GM21576 (cell line): ENCODE measurements at regions not wholly inside any gene's neighbourhood (a gene's known extent, or its start where the extent isn't known, plus 50 kb on each side); places are given as distances from the start of the nearest gene placed in this dataset.

Experiments
- ATAC-seq: cut with Tn5 transposase; IDR thresholded peaks from one replicate; pipeline ENCODE4 v1.9.1; 2021; ENCODE audit warnings: mild to moderate bottlenecking, moderate library complexity; ENCODE audit not compliant: unreplicated experiment

DNA sequence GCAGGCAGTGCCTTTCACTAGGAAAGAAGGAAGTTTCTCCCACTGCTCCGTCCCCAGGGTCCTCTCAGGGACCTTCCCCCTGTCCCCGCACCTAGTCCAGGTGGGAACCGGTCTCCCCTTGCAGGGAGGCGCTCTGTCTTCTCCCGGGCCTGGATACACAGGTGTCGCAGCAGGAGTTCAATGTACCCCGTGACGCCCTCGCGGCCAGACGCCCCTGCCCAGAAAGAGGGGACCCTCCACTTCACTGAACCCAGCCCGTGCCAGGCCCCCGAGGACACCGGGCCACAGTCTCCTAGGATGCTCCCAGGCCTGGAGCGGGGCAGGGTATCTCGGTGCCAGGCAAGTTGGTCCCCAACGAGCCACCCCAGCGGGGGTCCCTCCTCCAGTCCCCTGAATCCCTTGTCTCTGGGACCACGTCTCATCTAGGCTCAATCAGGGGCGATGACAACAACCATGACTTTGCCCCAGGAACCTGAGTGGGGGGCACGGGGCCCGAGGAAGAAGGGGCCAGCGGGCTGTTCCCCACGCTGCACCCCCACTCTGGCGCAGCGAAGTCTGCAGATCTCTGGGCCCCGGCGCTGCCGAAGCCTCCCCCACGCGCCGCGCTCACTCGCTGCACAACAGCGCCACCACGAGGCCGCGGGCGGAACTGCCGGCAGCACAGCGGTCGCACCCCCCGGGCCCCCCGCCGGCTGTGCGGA, 103.0 kb downstream of the EDN3 start:
- no peak for ATAC-seq

DNA sequence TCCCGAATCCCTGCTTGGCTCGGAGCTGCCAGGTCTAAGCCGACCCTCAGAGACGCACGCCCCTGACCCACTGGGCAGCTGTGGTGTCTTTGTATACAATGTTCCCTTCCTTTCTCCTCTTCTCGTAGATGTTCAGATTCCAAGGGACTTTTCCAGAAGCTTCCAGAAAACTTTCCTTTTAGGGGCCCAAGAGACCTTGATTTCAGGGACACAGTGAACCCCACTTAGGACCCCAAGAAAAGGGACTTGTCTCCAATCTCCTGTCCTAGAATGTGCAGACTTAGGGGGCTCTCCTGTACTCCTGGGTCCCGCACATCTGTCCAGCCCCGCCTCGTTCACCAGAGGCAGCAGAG, 103.5 kb downstream of the EDN3 start:
- no peak for ATAC-seq

DNA sequence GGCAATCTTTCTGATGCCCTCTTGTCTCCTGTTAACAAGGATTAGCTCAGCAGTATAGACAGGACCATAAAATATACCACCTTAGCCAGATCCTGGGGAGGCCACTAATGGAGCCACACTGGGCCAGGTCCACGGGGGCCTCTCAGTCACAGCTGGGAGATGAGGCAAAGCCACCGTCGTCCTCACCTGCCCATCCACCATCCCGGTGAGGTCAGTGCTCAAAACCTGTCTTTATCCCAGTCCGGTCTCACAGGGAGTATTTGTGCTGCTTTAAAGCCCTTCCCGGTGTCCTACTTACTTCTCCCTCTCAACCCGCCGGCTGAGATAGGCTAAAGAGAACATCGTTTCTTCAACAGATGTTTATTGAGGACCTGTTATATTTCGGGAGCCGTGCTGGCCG, 104.3 kb downstream of the EDN3 start:
- no peak for ATAC-seq

DNA sequence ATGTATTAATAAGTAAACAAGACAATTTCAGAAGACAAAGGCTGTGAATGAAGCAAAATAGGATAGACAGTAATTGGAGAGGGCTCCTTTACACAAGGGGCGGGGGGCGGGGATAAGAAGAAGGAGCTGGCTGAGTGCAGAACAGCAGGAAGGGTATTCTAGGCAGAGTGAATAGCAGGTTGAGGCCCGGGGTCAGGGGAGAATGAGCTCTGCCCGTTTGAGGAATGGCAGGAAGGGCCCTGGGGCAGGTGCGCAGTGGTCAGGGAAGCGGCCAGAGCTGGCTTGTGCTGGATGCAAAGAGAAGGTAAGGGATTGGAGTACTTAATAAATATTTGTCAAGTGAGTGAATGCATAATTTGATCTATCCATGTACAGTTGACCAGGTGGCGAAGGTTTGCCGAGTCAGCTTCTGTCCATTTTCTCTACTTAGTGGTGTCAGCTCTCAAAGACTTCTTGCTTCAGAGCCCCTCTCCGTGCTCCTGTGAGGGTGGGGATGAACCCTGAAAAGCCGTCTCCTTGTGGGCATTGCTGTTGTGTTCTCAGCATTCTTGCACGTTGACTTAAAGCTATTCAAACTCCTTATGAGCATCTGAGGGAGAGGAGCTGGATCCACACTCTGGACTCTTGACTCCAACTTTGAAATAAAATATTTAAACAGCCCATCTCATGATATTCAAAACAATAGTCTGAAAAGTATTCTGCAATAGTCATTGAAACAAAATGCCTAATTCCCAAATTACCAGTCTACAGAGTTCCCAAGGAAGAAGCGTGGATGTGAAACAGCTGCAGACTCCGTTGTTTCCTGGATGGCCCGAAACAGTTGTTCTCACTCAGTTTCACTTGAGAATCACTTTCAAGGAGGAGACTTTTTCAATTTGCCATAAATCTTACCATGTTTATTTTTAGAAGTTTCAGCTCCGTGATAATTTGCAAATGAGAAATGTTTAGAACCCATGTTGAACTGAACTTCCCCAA, 105.1 kb downstream of the EDN3 start:
- no peak for ATAC-seq

DNA sequence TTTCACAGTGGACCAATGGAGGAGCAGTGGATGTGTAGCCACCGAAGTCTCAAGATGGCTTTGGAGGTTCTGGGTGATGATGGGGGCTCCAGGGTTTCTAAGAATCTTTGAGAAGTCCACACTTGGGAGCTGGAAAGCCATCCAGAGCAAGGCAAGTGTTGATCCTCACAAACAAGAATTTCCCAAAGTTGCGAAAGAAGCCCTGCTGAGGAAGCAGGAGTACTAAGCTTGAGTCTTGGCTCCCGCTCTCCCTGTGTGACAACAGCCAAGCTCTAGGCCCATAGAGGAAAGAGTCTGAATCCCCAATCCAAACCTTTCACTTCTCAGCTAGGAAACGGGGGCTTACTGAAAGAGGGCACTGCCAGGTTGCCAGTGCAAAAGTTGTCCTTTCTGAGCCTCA, 106.0 kb downstream of the EDN3 start:
- ATAC-seq = no peak

DNA sequence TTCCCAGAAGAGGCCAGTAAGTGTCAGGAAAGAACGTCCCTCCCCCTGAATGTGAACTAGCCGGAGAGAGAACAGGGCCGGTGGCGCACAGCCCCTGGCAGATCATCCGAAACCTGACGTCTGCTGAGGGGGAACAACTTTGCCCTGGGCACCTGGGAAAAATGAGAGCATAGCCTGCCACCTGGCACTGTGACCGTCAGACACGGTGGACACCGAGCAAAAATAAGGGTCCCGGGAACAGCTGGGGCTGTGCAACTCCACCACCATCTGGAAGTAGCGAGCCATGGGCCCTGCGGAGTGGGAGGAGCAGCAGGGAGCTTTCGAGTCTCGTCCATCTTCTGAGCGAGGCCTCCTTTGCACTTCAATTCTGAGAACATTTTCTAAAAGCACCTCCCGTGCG, 110.8 kb downstream of the EDN3 start:
- ATAC-seq = no peak

DNA sequence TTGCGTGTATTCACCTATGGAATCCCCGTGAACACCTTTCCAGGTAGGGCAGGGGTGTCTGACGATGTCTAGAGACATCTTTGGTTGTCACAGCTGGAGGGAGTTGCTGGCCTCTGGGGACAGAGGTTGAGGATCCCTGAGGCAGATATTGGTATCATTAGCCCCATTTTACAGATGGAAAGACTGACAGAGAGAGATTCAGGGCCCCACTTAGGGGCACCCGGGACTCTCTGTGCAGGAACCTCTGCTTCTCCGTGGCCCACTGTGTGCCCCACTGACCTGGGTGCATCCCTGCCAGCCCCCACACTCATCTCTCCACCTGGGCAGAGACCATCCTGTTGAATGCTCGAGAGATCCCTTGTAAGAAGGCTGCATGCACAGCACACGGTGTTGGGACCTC, 111.2 kb downstream of the EDN3 start:
- no peak for ATAC-seq

DNA sequence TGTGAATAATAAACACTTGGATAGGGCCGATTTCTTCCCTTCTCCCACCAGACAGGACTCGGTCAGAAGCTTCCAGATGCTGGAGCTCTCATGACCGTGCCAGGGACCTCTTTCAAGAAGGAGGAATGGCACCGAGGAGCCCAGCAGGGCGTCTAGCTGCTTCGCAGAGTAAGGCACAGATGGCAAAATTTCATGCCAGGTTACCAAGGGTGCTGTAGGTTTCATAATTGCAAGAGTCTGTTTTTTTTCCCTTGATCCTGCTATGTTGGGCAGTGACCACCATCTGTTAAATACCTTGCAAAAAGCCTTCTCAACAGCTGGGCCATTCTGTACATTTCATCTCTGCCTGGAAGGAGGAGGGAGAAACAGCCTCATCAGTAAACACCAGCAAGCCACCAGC, 111.8 kb downstream of the EDN3 start:
- no peak for ATAC-seq

DNA sequence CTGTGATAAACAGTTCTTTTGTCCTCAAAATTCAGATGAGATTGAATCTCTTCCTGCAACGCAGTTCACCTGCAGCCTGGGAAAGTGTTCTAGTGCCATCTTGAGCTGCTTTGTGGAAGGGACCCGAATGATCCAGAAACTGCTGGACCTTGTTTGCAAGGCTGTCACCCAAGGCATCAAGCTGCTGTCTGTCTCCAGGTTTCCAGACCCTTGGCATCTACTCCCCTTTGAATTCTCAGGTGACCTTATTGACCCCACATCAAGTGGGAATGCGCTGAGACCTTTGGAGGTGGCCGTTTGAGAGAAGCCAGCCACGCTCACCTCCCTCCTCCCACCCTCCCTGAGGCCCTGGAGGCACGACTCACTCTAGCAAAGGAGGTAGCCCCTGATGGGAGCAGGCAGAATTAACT, 112.5 kb downstream of the EDN3 start:
- ATAC-seq = no peak

DNA sequence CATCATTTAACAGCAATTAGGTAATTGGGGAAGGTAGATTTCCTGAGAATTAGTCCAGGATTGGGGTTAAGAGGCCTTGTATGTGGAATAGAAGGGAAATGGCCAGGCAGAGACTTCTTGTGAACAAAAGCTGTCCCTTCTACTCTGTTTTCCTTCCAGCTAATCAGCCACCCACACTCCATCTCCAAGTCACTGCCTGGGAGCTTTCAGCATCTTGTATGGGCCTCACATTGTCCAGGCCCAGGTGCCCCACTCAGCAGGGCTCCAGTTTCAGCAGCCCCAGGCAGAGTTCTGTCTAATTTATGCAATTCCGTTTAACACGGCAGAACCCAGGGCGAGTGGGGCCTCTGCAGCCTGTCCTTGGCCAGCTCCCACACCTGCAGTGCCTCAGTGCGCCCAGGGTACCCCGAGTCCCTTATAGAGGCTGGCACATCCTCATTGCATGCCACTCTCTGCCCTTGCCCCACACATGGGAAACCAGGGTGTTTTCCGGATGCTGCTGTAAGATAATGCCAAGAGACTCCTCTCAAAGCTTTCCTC, 113.0 kb downstream of the EDN3 start:
- no peak for ATAC-seq

DNA sequence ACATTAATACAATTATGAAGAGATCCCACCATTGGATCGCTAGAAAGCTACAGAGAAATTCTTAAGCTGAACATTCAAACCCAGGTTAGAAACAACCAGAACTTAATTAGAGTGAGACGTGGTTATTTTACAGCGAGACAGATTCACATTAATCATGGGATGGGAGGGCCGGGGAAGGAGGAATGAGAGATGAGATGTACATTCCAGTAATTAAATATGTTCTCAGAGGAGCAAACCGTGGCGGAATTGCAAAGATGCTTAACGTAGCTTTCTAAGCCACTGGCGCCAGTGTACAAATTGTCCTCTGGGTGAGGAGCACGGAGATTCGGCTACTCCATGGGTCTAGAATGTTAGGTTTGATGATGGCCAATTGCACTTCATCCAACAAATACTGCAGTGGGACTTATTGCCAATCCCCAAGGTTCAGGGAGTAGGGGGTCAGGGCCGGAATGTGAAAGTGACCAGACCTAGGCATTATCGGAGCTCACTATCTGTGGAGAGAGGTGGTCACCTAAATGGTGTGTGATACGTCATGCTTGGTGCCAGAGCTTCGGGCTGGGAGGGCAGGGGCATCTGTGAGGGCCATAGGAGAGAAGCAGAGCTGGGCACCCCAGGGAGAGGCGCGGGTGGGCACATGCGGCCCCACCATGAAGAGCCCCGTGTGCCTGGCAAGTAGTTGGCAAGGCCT, 114.7 kb downstream of the EDN3 start:
- no peak for ATAC-seq

DNA sequence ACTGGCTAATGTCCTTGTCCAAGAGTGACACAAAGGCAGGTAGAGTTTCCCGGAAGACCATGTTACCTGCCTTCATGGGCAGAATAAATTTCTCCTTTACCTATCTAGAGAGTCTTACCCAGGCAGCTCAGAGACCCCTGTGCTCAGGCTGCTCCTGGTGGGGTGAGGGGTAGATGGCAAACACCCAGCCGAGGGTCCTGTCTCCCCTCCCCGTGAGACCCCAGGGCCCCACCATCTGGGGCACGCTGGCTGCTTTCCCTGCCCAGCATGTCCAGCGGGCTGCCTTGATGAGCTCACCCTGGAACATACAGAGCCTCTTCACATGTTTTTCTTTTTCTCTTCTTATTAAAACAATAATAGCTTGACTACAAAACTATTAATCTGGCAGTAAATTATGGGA, 116.5 kb downstream of the EDN3 start:
- ATAC-seq = no peak

DNA sequence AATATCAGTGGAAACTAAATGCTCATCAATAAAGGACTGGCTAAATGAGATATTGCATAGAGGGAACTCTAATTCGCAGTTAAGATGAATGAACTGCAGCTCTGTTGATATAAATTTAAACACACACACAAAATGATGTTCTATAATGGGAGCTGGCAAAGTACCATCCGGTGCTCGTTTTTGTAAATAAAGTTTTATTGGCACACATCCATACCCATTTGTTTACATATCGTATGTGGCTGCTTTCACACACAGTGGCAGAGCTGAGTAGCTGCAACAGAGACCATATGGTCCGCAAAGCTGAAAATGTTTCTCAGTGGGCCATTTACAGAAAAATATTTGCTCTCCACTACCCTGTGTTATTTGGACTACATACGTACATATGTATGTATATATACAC, 120.7 kb downstream of the EDN3 start:
- no peak for ATAC-seq

DNA sequence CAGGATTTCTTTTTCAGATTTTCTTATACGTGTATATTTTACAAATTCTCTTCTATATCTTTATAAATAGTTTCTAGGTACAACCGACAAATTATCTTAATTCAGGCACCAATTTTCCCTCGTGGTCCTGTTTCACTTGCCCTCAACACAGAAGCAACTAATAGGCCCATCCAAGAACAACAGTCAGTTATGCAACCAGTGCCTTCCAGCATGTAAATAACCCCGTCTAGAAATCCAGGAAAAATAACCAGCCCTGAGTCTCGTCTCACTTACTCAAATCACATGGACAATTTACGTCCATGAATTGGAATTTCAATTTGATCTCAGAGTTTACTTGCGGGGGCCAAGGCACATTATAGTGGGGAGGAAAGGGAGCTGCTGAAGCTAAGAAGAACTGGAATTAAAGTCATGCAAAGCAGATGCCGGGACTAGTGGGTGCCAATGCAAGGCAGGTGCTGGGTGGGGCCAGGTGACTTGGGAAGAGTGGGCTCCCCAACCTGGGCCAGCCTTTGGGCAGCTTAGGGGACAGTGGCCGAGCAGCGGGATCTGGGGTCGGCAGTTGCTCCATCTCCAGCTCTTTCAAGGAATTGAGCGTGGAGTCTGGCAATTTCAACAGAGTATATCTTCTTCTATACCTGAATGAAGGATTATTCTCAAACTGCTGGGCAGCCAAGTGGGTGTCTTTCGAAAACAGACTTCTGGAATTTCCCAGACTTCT, 121.7 kb downstream of the EDN3 start:
- ATAC-seq = no peak

DNA sequence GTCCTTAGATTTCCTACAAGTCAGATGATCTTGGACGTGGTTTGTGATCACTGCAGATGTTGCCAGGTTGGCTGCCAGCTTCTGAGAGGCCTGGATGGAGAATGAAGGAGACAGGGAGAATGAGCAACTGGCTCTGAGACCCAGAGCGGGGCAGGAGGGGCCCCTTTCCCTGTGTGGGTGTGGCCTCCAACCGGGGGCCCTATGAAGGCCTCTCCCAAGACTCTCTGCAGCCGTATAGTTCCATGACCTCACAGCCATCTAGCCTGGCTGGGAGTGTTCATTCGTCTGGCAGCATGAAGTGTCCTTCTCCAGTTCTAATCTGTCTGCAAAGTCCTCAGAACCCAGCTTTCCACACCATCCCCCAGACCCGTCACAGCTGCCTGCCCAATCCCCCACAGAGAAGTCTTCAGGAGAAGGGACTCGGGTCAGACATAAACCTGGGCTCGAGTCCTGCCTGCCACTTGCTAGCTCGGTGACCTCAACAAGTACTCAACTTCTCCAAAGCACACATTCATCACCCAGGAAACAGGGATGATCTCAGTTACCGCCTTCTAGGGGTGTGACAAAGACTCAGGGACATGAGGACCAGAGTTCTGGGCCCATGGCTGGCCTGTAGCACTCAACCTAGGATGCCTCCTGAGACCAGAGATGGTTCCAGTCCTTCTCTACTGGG, 122.6 kb downstream of the EDN3 start:
- ATAC-seq = no peak

DNA sequence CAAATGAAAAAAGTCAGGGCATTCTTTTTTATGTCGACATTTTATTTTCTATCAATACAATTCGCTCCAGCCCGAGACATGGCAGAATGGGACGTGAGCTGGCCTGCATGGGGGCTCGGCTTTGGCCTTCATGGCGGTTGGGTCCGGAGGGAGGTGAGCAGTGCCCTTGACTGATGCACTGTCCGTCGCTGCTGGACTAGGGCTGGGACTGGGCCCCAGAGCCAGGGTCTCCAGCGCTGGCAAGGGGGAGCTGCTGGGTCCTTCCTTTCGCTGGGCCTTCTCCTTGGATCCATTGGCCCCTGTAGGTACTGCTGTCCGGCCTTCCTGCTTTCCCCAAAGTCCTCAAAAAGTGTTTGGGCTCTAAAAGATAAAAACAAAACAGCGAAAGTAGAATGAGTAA, 124.6 kb downstream of the EDN3 start:
- no peak for ATAC-seq

DNA sequence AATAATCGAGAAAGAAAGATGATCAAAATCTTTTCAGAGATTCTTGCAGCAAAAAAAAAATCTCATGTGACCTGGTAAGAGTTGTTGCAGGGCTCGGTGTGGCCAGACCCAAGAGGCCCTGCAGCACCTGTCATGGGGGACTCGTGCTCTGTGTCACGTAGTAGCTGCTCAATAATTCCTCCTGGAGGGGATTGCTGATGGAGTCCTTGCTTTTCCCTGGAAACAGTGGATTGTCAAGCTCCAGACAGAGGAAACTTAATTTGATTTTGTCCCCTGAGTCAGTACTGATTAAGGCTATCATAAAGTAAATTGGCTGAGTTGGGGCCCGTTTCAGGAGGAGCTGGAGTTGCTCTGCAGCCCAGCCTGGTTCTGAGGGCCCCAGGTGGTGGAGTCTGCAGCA, 125.2 kb downstream of the EDN3 start:
- ATAC-seq = no peak

DNA sequence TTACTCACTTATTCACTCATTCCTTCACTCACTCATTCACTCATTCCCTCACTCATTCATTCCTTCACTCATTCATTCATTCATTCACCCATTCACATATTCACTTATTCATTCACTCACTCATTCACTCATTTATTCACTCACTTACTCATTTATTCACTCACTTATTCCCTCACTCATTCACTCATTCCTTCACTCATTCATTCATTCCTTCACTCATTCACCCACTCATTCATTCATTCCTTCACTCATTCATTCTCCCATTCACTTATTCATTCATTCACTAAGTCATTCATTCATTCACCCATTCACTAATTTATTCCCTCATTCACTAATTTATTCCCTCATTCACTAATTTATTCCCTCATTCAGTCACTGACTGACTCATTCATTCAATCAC, 127.6 kb downstream of the EDN3 start:
- ATAC-seq = no peak

DNA sequence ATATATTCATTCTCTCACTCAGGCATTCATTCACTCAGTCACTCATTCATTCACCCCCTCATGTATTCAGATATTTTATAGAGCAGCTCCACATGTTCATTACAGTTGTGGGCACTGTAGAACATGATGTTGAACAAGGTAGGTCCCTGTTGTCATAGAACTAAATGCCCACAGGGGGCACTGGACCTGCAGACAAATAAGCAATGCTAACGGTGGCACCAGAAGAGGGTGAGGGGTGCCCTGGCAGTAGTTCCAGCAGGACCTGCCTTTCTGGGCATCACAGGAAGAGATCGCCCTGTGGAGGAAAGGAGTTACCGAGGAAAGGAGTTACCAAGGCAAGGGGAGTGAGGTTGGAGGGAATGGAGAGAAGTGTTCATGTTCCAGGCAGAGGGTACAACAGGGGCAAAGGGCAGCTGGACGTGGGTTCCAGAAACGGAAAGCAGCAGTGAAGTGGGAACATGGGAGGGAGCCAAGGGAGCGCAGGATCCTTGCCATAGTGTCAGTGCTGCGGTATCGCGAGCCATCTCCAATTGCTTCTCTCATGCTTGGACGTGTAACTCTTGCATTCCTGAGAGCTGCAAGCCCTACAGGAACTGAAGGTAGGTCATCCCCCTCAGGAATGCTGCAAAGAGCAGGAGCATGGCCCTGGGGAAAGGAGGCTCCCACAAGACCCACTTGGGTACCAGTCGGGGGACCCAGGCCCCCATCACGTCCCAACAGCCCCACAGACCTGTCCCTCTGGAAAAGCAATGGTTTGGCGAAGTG, 128.2 kb downstream of the EDN3 start:
- ATAC-seq = no peak

DNA sequence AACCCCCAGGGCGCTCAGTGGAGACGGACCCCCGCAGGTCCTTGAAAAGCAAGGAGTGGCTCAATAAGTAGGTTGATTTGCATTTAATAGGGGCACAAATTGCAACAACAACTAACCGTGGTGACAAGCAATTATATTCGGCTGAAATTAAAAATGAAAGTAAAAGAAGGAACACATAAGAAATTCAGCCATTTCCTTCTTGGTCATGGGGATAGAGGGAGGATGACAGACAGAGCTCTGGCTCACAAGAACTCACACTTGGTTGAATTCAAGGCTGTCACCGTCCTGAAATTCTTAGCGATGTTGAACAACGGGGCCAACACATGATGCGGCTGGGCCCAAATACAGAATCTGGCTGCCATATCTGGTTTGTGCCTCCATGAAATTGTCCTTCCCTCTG, 129.0 kb downstream of the EDN3 start:
- ATAC-seq = no peak
